Transverse colon (tissue), 4 donors: ENCODE measurements at regions not wholly inside any gene's neighbourhood (a gene's known extent, or its start where the extent isn't known, plus 50 kb on each side); places are given as distances from the start of the nearest gene placed in this dataset.

ENCODE experiments used
- DNase-seq: peaks from one replicate; pipeline ENCODE4 v3.0.0-alpha.2; 2019
- H3K27ac ChIP-seq, 4 donors: fragments of 200-600 bp; sonication (generic); 2 replicates each; pipeline ENCODE4 v1.5.1; 2016 to 2018; ENCODE audit warnings: inconsistent platforms in 4 of 4
- H3K27me3 ChIP-seq: fragments of 200-600 bp; sonication (generic); 2 replicates; pipeline ENCODE4 v1.5.1; 2017; ENCODE audit warnings: inconsistent platforms
- H3K36me3 ChIP-seq, 4 donors: fragments of 200-600 bp; sonication (generic); 2 replicates each; pipeline ENCODE4 v1.5.1; 2017 to 2019; ENCODE audit warnings: inconsistent platforms in 4 of 4
- H3K4me1 ChIP-seq, 4 donors: fragments of 200-600 bp; sonication (generic); 2 replicates each; pipeline ENCODE4 v1.5.1; 2017 to 2020; ENCODE audit warnings: inconsistent platforms in 4 of 4
- H3K4me3 ChIP-seq, 4 donors: fragments of 200-600 bp; sonication (generic); 1 replicate in 1 of 4; 2 replicates in 3 of 4; pipeline versions ENCODE4 v1.5.1 to v1.6.1; 2017 to 2019; ENCODE audit warnings: inconsistent platforms in 4 of 4
- H3K9me3 ChIP-seq, 2 donors: fragments of 200-600 bp; sonication (generic); 2 replicates each; pipeline ENCODE4 v1.5.1; 2017 to 2019; ENCODE audit warnings: inconsistent platforms in 2 of 2
- EP300 ChIP-seq: sonication (generic); formaldehyde crosslinking; IDR thresholded peaks from one replicate; pipeline ENCODE4 v1.6.1; 2017; ENCODE audit warnings: antibody characterized with exemption, low read depth
- POLR2A ChIP-seq: fragments of 450-650 bp; IDR thresholded peaks from one replicate; pipeline ENCODE4 v1.6.1; 2016; ENCODE audit warnings: antibody characterized with exemption, mild to moderate bottlenecking, moderate library complexity
- POLR2AphosphoS5 ChIP-seq, 3 donors: sonication (generic); formaldehyde crosslinking; IDR thresholded peaks; one replicate each; pipeline ENCODE4 v1.6.1; 2016; ENCODE audit warnings: antibody characterized with exemption in 3 of 3
- WGBS, 2 donors: methylation state at CpG; one replicate each; pipeline ENCODE4 v1.1.5; 2018; ENCODE audit warnings: low coverage in 1 of 2; 5-methylcytosine and 5-hydroxymethylcytosine counted together
- in situ Hi-C, 4 donors: fragments of 200-750 bp; cut with MboI; loops; one replicate each; pipeline versions ENCODE4 v1.15.0 to v1.15.1; 2017; ENCODE audit warnings: low sequenced_read_pairs in 3 of 4, low pct_ligation_motif_present in 1 of 4, low pct_unique_long_range_greater_than_20kb in 1 of 4
- intact Hi-C: fragments of 100-400 bp; cut with DNase I; formaldehyde crosslinking; loops from one replicate; pipeline ENCODE4 v1.15.1; 2023; ENCODE audit warnings: low total_unique reads
- TF ChIP-seq, protein P1 (sequence below), 5 experiments: fragments of 200-600 bp in 3 of 5; fragments of 450-650 bp in 2 of 5; sonication (generic) in 3 of 5; IDR thresholded peaks; 1 replicate in 2 of 5; 2 replicates in 3 of 5; pipeline ENCODE4 v1.5.1; 2016 to 2017; ENCODE audit warnings: antibody characterized with exemption in 5 of 5, inconsistent platforms in 3 of 5, mild to moderate bottlenecking in 2 of 5, moderate library complexity in 1 of 5

DNA sequence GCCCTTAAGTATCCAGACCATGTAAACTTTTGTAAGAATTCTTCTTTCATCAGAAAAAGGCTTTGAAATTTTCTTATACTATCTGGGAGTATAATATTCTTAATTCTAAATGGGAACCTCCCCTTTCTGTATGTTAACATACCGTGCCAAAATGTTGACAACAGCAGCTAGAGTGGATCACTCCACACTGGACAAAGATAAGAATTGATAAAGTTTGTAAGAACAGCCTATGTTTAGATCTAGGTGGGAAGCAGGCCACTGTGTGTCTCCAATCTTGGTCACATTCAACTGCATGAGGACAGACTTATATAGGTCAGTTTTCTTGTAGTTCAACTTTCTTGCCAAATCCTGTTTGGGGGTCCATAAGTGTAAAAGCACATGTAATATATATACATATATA, 235.7 kb downstream of the RPIA start:
- Histone ChIP-seq H3K4me3 (no peak overlapping the region), H3K27me3 (peaks cover 9% of the 10 kb centered on the region), H3K36me3 (no peaks in the 10 kb centered on the region), H3K4me1 (no peaks in the 10 kb centered on the region), H3K27ac (no peak overlapping the region), H3K9me3 (no peaks in the 10 kb centered on the region)
- DNase-seq, result no peak
- in situ Hi-C loops (no loop called here), intact Hi-C loops (no loop called here)
- TF ChIP-seq, protein P1, sequence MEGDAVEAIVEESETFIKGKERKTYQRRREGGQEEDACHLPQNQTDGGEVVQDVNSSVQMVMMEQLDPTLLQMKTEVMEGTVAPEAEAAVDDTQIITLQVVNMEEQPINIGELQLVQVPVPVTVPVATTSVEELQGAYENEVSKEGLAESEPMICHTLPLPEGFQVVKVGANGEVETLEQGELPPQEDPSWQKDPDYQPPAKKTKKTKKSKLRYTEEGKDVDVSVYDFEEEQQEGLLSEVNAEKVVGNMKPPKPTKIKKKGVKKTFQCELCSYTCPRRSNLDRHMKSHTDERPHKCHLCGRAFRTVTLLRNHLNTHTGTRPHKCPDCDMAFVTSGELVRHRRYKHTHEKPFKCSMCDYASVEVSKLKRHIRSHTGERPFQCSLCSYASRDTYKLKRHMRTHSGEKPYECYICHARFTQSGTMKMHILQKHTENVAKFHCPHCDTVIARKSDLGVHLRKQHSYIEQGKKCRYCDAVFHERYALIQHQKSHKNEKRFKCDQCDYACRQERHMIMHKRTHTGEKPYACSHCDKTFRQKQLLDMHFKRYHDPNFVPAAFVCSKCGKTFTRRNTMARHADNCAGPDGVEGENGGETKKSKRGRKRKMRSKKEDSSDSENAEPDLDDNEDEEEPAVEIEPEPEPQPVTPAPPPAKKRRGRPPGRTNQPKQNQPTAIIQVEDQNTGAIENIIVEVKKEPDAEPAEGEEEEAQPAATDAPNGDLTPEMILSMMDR (IDR thresholded peaks at IDR 0.05), result no peak
- TF ChIP-seq POLR2A (no peak), POLR2AphosphoS5 (IDR thresholded peaks at IDR 0.05) (no peak), EP300 (no peak)
- WGBS, 2 donors, result 50 to 58% methylated on average over 1 of the region's 1 CpG

DNA sequence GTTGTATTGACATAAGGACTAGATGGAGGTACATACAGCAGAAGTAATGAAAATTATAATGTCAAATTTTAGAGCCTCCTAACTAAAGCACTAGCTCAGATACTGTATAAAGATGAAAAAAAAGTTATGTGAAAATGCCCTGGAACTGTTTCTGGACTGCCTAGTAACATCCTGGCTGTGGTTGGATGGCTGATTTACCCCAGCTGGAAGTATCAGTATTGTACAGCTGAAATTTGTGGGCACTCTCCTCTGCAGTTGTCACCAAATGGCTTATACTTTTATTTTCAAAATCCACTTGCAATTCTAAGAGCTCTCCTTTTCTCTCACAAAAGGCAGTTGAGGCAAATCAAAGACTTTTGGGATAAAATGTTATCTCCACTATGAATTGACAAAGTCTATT, 239.2 kb downstream of the RPIA start:
- no peak for DNase-seq
- in situ Hi-C loops, result no loop called here
- Histone ChIP-seq H3K9me3 (no peaks in the 10 kb centered on the region), H3K4me3 (no peak overlapping the region), H3K27me3 (peaks cover 9% of the 10 kb centered on the region), H3K4me1 (no peaks in the 10 kb centered on the region), H3K27ac (no peak overlapping the region), H3K36me3 (no peaks in the 10 kb centered on the region)
- TF ChIP-seq, protein P1 (IDR thresholded peaks at IDR 0.05), result no peak
- intact Hi-C loops, result no loop called here

DNA sequence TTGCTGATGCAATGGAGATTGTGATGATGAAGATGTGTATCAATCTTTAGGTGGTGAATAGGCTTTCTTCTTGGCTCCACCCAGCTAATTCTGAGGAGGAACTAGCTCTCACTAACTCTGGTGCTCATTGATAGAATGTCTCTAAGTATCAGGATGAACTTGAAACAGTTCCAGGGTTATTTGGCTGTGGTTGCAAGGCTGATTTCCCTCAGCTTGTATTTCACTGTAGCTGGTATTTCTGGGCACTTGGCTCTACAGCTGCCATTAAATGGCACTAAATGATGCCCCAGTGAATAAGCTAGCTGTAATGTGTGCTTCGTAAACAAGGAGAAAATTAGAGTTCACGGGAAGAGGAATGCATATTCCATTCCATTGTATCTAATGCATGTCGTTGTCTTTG, 241.2 kb downstream of the RPIA start:
- intact Hi-C loops, result no loop called here

DNA sequence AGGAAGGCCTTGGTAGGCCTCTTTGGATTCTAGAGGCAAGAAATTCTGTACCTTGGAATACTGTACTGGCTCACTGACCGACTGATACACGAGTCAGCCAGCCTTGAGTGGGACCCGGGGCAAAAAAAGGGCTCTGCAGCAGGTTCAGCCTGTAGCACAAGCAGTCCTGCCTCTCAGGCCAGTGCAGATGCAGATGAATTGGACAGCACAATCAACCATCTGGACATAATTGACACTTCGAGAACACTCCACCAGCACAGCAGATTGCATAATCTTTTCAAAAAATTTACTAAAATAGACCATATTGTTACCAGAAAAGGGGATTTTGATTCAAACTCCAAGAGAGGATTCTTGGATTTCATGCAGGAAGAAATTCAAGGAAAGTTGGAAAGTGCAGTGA, 241.6 kb downstream of the RPIA start:
- no peak for DNase-seq
- Histone ChIP-seq H3K4me1 (no peaks in the 10 kb centered on the region), H3K9me3 (no peaks in the 10 kb centered on the region), H3K27ac (no peak overlapping the region), H3K36me3 (no peaks in the 10 kb centered on the region), H3K27me3 (peaks cover 9% of the 10 kb centered on the region), H3K4me3 (no peak overlapping the region)
- in situ Hi-C loops (no loop called here), intact Hi-C loops (no loop called here)
- WGBS, 2 donors, result 80% methylated on average over 4 of the region's 4 CpGs; no CpG with 5 or more reads in 1 of the 2 donors
- TF ChIP-seq, protein P1 (IDR thresholded peaks at IDR 0.05), result no peak
- TF ChIP-seq EP300 (no peak), POLR2AphosphoS5 (IDR thresholded peaks at IDR 0.05) (no peak), POLR2A (no peak)

More for the DNA sequence above, 241.2 kb downstream of the RPIA start:
- no peaks in the 10 kb centered on the region for H3K4me1 ChIP-seq
- in situ Hi-C loops, result no loop called here
- no peak overlapping the region for H3K27ac ChIP-seq
- TF ChIP-seq POLR2AphosphoS5 (IDR thresholded peaks at IDR 0.05) (no peak), EP300 (no peak), POLR2A (no peak)
- TF ChIP-seq, protein P1 (IDR thresholded peaks at IDR 0.05), result no peak
- no peaks in the 10 kb centered on the region for H3K9me3 ChIP-seq
- no peak for DNase-seq
- no peak overlapping the region for H3K4me3 ChIP-seq
- peaks cover 9% of the 10 kb centered on the region for H3K27me3 ChIP-seq
- H3K36me3 ChIP-seq, result no peaks in the 10 kb centered on the region
- WGBS, 2 donors, result 80 to 86% methylated on average over 3 of the region's 3 CpGs
